ENCODE measurements at regions not wholly inside any gene's neighbourhood (a gene's known extent, or its start where the extent isn't known, plus 50 kb on each side); places are given as distances from the start of the nearest gene placed in this dataset.
"Not testable (repeated sequence)": the region's sequence is repeated elsewhere in the genome, so short reads cannot be mapped to it uniquely, and the experiment has no call there.

- H2AFZ ChIP-seq (ENCODE audit: low read length): no peak overlapping the region
- H3K27me3 ChIP-seq (ENCODE audit: insufficient read depth, low read length): no peaks in the 10 kb centered on the region
- no peaks in the 10 kb centered on the region for H3K36me3 ChIP-seq (ENCODE audit: insufficient read depth, low read length)
- H3K4me3 ChIP-seq (ENCODE audit: insufficient read depth, low read length): no peak overlapping the region
- no peak for DNase-seq (ENCODE audit: insufficient read length, low spot score, missing footprints)
- no peak overlapping the region for H3K27ac ChIP-seq (ENCODE audit: low read depth, low read length)
- TF ChIP-seq, protein P1, sequence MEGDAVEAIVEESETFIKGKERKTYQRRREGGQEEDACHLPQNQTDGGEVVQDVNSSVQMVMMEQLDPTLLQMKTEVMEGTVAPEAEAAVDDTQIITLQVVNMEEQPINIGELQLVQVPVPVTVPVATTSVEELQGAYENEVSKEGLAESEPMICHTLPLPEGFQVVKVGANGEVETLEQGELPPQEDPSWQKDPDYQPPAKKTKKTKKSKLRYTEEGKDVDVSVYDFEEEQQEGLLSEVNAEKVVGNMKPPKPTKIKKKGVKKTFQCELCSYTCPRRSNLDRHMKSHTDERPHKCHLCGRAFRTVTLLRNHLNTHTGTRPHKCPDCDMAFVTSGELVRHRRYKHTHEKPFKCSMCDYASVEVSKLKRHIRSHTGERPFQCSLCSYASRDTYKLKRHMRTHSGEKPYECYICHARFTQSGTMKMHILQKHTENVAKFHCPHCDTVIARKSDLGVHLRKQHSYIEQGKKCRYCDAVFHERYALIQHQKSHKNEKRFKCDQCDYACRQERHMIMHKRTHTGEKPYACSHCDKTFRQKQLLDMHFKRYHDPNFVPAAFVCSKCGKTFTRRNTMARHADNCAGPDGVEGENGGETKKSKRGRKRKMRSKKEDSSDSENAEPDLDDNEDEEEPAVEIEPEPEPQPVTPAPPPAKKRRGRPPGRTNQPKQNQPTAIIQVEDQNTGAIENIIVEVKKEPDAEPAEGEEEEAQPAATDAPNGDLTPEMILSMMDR (IDR thresholded peaks at IDR 0.05; ENCODE audit: extremely low read depth, low read depth, low read length): no peak
- no peaks in the 10 kb centered on the region for H4K20me1 ChIP-seq (ENCODE audit: insufficient read depth, low read length)
- peaks cover 7% of the 10 kb centered on the region for H3K4me1 ChIP-seq (ENCODE audit: insufficient read depth, low read length)
- no peaks in the 10 kb centered on the region for H3K79me2 ChIP-seq (ENCODE audit: insufficient read depth, low read length)
- no peaks in the 10 kb centered on the region for H3K9me3 ChIP-seq (ENCODE audit: low read depth, low read length)
- H3K4me2 ChIP-seq (ENCODE audit: insufficient read depth, low read length): no peak overlapping the region
Observed at GRCh38 chr3:169020371-169020770, 643.1 kb downstream of the MECOM start.

- Histone ChIP-seq H3K4me3 (ENCODE audit: insufficient read depth, low read length) (no peak overlapping the region), H3K27ac (ENCODE audit: low read depth, low read length) (no peak overlapping the region), H3K4me2 (ENCODE audit: insufficient read depth, low read length) (no peak overlapping the region), H3K4me1 (ENCODE audit: insufficient read depth, low read length) (no peaks in the 10 kb centered on the region), H3K36me3 (ENCODE audit: insufficient read depth, low read length) (no peaks in the 10 kb centered on the region), H3K9me3 (ENCODE audit: low read depth, low read length) (no peaks in the 10 kb centered on the region), H3K27me3 (ENCODE audit: insufficient read depth, low read length) (no peaks in the 10 kb centered on the region), H3K79me2 (ENCODE audit: insufficient read depth, low read length) (no peaks in the 10 kb centered on the region), H4K20me1 (ENCODE audit: insufficient read depth, low read length) (no peaks in the 10 kb centered on the region), H2AFZ (ENCODE audit: low read length) (no peak overlapping the region)
- DNase-seq (ENCODE audit: insufficient read length, low spot score, missing footprints): no peak
- TF ChIP-seq, protein P1 (IDR thresholded peaks at IDR 0.05; ENCODE audit: extremely low read depth, low read depth, low read length): no peak
Observed at GRCh38 chr3:169009453-169009852, 654.1 kb downstream of the MECOM start.

GRCh38 chr3:169008776-169009358 lies 654.6 kb downstream of the MECOM start:
- Histone ChIP-seq H3K36me3 (ENCODE audit: insufficient read depth, low read length) (no peaks in the 10 kb centered on the region), H3K27me3 (ENCODE audit: insufficient read depth, low read length) (no peaks in the 10 kb centered on the region), H2AFZ (ENCODE audit: low read length) (no peak overlapping the region), H3K4me1 (ENCODE audit: insufficient read depth, low read length) (no peaks in the 10 kb centered on the region), H3K79me2 (ENCODE audit: insufficient read depth, low read length) (no peaks in the 10 kb centered on the region), H3K27ac (ENCODE audit: low read depth, low read length) (no peak overlapping the region), H3K4me2 (ENCODE audit: insufficient read depth, low read length) (no peak overlapping the region), H3K4me3 (ENCODE audit: insufficient read depth, low read length) (no peak overlapping the region), H3K9me3 (ENCODE audit: low read depth, low read length) (no peaks in the 10 kb centered on the region), H4K20me1 (ENCODE audit: insufficient read depth, low read length) (no peaks in the 10 kb centered on the region)
- TF ChIP-seq, protein P1 (IDR thresholded peaks at IDR 0.05; ENCODE audit: extremely low read depth, low read depth, low read length): no peak
- no peak for DNase-seq (ENCODE audit: insufficient read length, low spot score, missing footprints)

- no peaks in the 10 kb centered on the region for H3K79me2 ChIP-seq (ENCODE audit: insufficient read depth, low read length)
- H3K9me3 ChIP-seq (ENCODE audit: low read depth, low read length): no peaks in the 10 kb centered on the region
- no peak for DNase-seq (ENCODE audit: insufficient read length, low spot score, missing footprints)
- H3K4me2 ChIP-seq (ENCODE audit: insufficient read depth, low read length): no peak overlapping the region
- H4K20me1 ChIP-seq (ENCODE audit: insufficient read depth, low read length): no peaks in the 10 kb centered on the region
- H3K27ac ChIP-seq (ENCODE audit: low read depth, low read length): no peak overlapping the region
- H3K27me3 ChIP-seq (ENCODE audit: insufficient read depth, low read length): no peaks in the 10 kb centered on the region
- no peak overlapping the region for H2AFZ ChIP-seq (ENCODE audit: low read length)
- H3K4me3 ChIP-seq (ENCODE audit: insufficient read depth, low read length): no peak overlapping the region
- no peaks in the 10 kb centered on the region for H3K4me1 ChIP-seq (ENCODE audit: insufficient read depth, low read length)
- TF ChIP-seq, protein P1 (IDR thresholded peaks at IDR 0.05; ENCODE audit: extremely low read depth, low read depth, low read length): no peak
- H3K36me3 ChIP-seq (ENCODE audit: insufficient read depth, low read length): no peaks in the 10 kb centered on the region
Observed at GRCh38 chr3:169007145-169007544, 656.4 kb downstream of the MECOM start.

DNA sequence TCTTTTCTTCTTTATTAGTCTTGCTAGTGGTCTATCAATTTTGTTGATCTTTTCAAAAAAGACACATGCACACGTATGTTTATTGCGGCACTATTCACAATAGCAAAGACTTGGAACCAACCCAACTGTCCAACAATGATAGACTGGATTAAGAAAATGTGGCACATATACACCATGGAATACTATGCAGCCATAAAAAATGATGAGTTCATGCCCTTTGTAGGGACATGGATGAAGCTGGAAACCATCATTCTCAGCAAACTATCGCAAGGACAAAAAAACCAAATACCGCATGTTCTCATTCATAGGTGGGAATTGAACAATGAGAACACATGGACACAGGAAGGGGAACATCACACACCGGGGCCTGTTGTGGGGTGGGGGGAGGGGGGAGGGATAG lies 657.1 kb downstream of the MECOM start:
- H3K36me3 ChIP-seq (ENCODE audit: insufficient read depth, low read length); H2AFZ ChIP-seq (ENCODE audit: low read length); H3K27me3 ChIP-seq (ENCODE audit: insufficient read depth, low read length); H3K4me3 ChIP-seq (ENCODE audit: insufficient read depth, low read length); H3K9me3 ChIP-seq (ENCODE audit: low read depth, low read length); DNase-seq (ENCODE audit: insufficient read length, low spot score, missing footprints); H3K27ac ChIP-seq (ENCODE audit: low read depth, low read length); H3K4me2 ChIP-seq (ENCODE audit: insufficient read depth, low read length); H3K4me1 ChIP-seq (ENCODE audit: insufficient read depth, low read length); H3K79me2 ChIP-seq (ENCODE audit: insufficient read depth, low read length); H4K20me1 ChIP-seq (ENCODE audit: insufficient read depth, low read length): not testable (repeated sequence)
